Muscle of leg (tissue), 3 donors: ENCODE measurements at regions not wholly inside any gene's neighbourhood (a gene's known extent, or its start where the extent isn't known, plus 50 kb on each side); places are given as distances from the start of the nearest gene placed in this dataset.

Experiments used
- DNase-seq: peaks from one replicate; pipeline ENCODE4 v3.0.0; 2013
- H3K27ac ChIP-seq: one replicate; pipeline ENCODE4 v1.5.1; 2013; ENCODE audit warnings: mild to moderate bottlenecking, low read length, control low read depth
- H3K27me3 ChIP-seq: one replicate; pipeline ENCODE4 v1.6.1; 2013; ENCODE audit warnings: low read length; ENCODE audit not compliant: control insufficient read depth, insufficient read depth
- H3K36me3 ChIP-seq: one replicate; pipeline ENCODE4 v1.6.1; 2013; ENCODE audit warnings: low read length; ENCODE audit not compliant: control insufficient read depth, insufficient read depth
- H3K4me1 ChIP-seq: one replicate; pipeline ENCODE4 v1.6.1; 2013; ENCODE audit warnings: low read length; ENCODE audit not compliant: control insufficient read depth, insufficient read depth
- H3K4me3 ChIP-seq: one replicate; pipeline ENCODE4 v1.5.1; 2013; ENCODE audit warnings: low read length, control low read depth
- H3K9me3 ChIP-seq: replicated peaks from 2 replicates; pipeline ENCODE4 v1.6.1; 2013; ENCODE audit warnings: low read depth, low read length; ENCODE audit not compliant: control insufficient read depth
- WGBS: methylation state at CpG from one replicate; pipeline ENCODE4 v1.1.5; 2013; ENCODE audit warnings: missing lambda C conversion rate; ENCODE audit not compliant: insufficient coverage; 5-methylcytosine and 5-hydroxymethylcytosine counted together

DNA sequence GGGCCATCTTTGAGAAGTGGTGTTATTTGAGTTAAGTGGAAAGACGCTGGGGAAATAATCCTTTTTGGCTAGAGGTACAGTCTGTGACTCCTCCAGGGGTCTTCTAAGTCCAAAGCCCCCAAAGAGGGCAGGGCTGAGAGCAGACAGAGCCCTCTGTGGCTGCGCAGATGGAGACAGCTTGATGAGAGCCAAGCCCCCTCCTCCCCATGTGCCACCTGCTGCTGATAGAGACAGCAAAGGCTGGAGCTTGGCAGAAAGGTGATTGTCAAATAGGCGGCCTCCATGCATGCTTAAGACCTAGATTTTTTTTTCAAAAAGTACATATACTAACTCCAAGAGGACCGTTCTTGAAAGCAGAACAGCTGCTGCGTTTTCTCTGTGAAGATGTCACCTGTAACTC, 72.4 kb downstream of the CRYGS start:
- Histone ChIP-seq H3K27ac (no peak overlapping the region), H3K27me3 (peaks cover 5% of the 10 kb centered on the region), H3K36me3 (no peaks in the 10 kb centered on the region), H3K4me3 (no peak overlapping the region), H3K9me3 (no peaks in the 10 kb centered on the region), H3K4me1 (peaks cover 15% of the 10 kb centered on the region)
- DNase-seq: no peak
- WGBS: 64% methylated on average over 3 of the region's 5 CpGs

DNA sequence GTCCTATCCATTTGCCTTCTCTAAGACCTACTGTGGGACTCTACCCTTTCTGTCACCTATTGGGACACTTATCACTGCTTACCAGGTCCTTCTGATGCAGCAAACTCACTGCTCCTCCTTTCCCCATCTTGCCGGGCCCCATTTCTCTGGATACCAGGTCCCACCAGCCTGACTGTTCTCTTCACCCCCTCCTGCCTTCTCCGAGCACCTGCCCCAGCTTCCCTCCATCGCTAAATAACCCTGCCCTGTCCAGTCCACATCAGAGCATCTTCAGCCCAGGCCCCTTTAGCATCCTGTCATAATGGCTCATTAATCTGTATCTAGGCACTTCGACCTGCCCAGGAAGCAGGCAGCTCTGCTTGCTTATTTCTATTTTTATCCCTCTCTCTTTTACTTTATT, 74.7 kb downstream of the CRYGS start:
- no peak overlapping the region for H3K27ac ChIP-seq
- WGBS: 59% methylated on average over 4 of the region's 4 CpGs
- H3K4me1 ChIP-seq: peaks cover 10% of the 10 kb centered on the region
- no peak overlapping the region for H3K4me3 ChIP-seq
- H3K36me3 ChIP-seq: no peaks in the 10 kb centered on the region
- DNase-seq: no peak
- H3K9me3 ChIP-seq: no peaks in the 10 kb centered on the region
- H3K27me3 ChIP-seq: peaks cover 5% of the 10 kb centered on the region

DNA sequence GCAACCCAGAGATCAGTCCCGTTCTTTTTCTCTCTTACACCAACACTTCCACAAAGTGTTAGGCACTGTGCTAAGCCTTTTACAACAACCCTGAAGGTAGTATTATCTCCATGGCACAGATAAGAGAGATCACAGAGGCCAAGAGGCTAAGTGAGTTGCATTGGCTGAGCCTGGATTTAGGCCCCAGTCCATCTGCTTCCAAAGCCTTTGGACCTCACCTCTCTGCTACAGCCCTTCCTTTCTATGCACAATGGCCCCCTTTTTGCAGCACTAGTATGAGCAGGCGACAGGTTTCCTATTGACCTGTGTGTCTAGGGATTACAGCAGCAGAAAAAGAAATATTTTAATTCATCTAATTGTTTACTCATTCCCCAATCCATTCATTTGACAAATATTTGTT, 76.2 kb downstream of the CRYGS start:
- Histone ChIP-seq H3K4me3 (no peak overlapping the region), H3K4me1 (peaks cover 10% of the 10 kb centered on the region), H3K9me3 (no peaks in the 10 kb centered on the region), H3K27ac (no peak overlapping the region), H3K27me3 (peaks cover 5% of the 10 kb centered on the region), H3K36me3 (no peaks in the 10 kb centered on the region)
- no peak for DNase-seq
- no CpG with 5 or more reads among the region's 2 CpGs for WGBS

DNA sequence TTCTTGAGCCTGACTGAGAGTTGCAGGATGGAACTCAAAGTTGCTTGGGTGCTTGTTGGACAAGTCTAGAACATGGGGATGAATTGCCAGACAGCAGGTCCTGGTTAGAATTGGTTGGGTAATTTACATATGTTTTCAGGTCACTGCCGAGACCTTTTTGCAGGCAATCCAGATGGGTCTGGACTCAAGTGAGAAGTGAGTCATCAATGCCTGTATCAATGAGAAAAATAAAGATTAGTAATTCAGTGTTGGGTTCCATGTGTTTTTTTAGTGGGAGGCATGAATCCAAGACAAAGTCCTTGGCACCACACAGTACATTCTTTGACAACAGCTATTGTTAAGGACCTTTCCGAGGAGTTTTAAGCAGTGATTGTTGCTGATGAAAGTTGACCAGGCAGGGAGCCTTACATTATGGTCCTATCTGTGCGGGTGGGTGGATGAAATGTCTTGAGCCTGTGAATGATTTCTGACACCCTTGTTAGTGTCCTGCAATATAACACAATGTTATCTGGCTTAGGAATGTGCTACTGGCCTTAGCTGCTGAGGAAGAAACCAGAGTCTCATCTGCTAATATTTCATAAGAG, 77.7 kb downstream of the CRYGS start:
- WGBS: 0% methylated on average over 1 of the region's 3 CpGs
- no peaks in the 10 kb centered on the region for H3K9me3 ChIP-seq
- H3K4me1 ChIP-seq: peaks cover 7% of the 10 kb centered on the region
- peaks cover 2% of the 10 kb centered on the region for H3K27me3 ChIP-seq
- no peak overlapping the region for H3K27ac ChIP-seq
- no peak overlapping the region for H3K4me3 ChIP-seq
- no peak for DNase-seq
- H3K36me3 ChIP-seq: no peaks in the 10 kb centered on the region

DNA sequence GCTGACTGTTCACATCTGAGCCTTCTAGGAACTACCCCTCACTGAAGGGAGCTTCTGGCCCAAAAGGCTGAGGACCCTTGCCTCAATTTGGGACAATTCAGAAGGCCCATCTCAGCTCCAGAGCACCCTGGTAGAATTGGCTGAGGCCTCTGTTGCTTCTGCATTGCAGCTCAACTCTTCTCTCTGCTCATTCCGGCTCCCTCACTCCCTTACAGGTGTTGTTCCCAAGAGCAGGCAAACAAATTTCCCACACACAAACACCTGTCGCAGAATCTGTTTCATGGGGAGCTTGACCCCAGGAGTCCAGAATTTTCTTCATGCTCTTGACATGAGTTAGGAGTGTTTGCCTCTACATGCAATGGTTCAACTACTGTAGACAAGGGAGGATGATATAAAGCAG, 78.7 kb downstream of the CRYGS start:
- Histone ChIP-seq H3K36me3 (no peaks in the 10 kb centered on the region), H3K4me1 (peaks cover 6% of the 10 kb centered on the region), H3K27me3 (peaks cover 2% of the 10 kb centered on the region), H3K9me3 (no peaks in the 10 kb centered on the region), H3K4me3 (no peak overlapping the region), H3K27ac (no peak overlapping the region)
- no peak for DNase-seq
- WGBS: 100% methylated on average over 1 of the region's 2 CpGs

DNA sequence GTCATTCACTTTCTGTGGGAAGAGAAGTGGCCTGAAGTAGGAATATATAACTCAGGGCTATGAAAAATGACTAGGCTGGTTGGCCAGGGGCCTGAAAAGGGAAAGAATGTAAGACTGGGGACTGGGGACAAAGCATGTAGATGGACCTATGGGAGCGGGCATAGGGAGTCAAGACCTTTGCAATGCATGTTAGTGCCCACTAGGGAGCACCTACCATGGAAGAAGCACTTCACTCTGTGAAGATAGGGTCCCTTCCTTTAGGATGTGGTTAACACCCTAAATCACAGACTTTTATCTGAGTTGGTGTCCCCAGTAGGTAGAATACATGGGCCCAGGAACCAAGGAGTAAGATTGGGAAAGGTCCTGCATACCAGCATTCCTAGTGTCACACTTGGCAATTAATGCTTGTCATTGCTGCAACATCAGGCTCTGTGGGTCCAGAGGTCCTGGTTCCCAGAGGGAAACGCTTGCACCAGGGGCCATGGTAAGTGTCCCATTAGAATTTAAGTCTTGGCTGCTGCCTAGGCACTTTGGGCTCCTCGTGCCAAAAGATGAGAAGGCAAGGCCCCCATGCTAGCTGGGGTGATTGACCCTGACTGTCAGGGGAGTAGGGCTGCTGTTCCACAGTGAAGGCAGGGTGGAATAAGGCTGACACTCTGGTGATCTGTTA, 79.6 kb downstream of the CRYGS start:
- Histone ChIP-seq H3K36me3 (no peaks in the 10 kb centered on the region), H3K4me1 (no peaks in the 10 kb centered on the region), H3K27ac (no peak overlapping the region), H3K9me3 (no peaks in the 10 kb centered on the region), H3K4me3 (no peak overlapping the region), H3K27me3 (peaks cover 2% of the 10 kb centered on the region)
- WGBS: 67% methylated on average over 1 of the region's 3 CpGs
- DNase-seq: no peak

DNA sequence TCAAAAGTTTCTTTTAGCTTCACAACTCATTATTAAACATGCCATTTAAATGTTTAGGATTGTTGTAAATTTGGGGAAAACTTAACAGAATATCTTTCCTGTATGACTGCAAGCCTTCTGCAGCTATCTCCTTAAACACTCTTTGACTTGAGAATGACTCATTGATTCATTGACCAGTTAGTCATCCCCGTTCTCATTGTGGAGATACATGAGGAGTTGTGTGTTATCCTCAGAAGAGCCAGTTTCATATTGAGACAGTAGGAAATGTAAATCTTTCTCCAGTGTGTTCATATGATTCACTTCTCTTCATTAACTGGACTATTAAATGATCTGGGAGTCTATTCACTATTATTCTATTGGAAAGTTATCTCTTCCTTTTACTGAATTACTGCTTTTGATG, 83.0 kb downstream of the CRYGS start:
- Histone ChIP-seq H3K9me3 (no peaks in the 10 kb centered on the region), H3K27me3 (peaks cover 2% of the 10 kb centered on the region), H3K36me3 (no peaks in the 10 kb centered on the region), H3K4me3 (no peak overlapping the region), H3K27ac (no peak overlapping the region), H3K4me1 (no peaks in the 10 kb centered on the region)
- WGBS: no CpG with 5 or more reads among the region's 1 CpG
- DNase-seq: no peak

DNA sequence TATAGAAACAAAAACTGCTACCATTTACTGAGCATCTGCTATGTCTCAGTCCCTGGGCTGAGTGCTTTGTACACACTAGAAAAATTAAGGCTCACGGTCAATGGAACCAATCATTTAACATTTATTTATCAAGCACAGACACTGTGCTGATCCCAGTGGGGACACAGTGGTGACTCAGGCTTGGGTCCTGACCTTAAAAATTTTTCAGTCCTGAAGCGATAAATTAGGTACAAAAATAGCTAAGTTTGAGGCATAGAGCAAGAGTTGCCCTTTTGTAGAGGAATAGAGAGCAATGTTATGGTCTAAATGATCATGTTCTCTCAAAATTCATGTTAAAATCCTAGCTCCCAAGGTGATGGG, 85.1 kb downstream of the CRYGS start:
- Histone ChIP-seq H3K36me3 (no peaks in the 10 kb centered on the region), H3K4me3 (no peak overlapping the region), H3K4me1 (no peaks in the 10 kb centered on the region), H3K27ac (no peak overlapping the region), H3K9me3 (no peaks in the 10 kb centered on the region), H3K27me3 (peaks cover 2% of the 10 kb centered on the region)
- DNase-seq: no peak
- WGBS: 75% methylated on average over 2 of the region's 2 CpGs

DNA sequence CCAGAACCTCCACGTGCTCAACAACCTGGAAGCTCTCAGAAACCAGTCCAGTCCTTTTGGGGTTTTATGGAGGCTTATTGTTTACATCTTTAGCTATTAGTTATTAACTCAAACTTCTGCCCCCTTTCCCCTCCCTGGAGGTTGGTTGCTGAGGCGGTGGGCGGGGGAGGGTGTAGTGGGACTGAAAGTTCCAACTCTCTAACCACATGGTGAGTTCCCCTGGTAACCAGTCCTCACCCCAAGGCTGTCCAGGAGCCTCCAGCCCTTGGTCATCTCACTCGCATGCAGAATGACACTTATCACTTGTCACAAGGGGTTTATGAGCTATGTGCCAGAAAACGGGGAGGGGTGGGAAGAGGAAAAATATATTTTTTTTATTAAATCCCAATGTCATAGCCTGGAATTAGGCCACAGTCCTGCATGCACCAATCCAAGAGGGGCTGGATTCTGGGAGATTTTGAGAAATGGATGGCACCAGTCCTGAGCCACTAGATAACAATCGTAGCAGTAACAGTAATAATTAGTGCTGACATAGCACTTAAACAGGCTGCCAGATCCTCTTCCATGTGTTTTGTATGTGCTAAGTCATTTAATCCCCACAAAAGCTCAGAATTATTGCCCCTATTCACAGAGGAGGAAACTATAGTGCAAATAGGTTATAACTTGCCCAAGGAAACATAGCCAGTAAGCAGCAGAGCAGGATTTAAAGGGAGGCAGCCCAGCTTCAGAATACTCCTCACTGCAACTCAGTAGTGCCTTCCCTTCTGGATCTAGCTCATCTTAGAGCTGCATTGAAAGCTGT, 85.7 kb downstream of the CRYGS start:
- WGBS: 100% methylated on average over 1 of the region's 6 CpGs
- no peak for DNase-seq

DNA sequence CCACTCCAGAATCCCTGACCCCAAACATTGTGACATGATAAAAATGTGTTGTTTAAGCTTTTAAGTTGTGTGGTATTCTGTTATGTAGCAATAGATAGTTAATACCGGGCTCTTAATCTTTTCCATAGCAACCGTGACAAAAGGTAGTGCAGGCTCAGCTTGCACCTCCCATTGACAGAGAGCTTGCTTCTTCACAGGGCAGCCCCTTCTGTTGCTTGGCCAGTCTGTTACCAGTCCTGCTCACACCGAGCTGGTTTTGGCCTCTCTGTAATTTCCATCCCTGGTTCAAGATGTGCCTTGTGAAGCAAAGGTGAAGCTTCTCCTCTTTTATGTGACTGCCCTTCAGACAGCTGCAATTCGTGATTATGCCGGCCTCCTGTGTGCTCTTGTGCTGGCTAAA, 86.9 kb downstream of the CRYGS start:
- H3K9me3 ChIP-seq: no peaks in the 10 kb centered on the region
- no peaks in the 10 kb centered on the region for H3K36me3 ChIP-seq
- DNase-seq: no peak
- H3K27ac ChIP-seq: no peak overlapping the region
- H3K4me3 ChIP-seq: no peak overlapping the region
- peaks cover 2% of the 10 kb centered on the region for H3K27me3 ChIP-seq
- WGBS: 79% methylated on average over 2 of the region's 5 CpGs
- H3K4me1 ChIP-seq: no peaks in the 10 kb centered on the region

More for the DNA sequence above, 85.7 kb downstream of the CRYGS start:
- Histone ChIP-seq H3K4me3 (no peak overlapping the region), H3K36me3 (no peaks in the 10 kb centered on the region), H3K9me3 (no peaks in the 10 kb centered on the region), H3K27me3 (peaks cover 2% of the 10 kb centered on the region), H3K27ac (no peak overlapping the region), H3K4me1 (no peaks in the 10 kb centered on the region)
